ENCODE measurements at regions not wholly inside any gene's neighbourhood (a gene's known extent, or its start where the extent isn't known, plus 50 kb on each side); places are given as distances from the start of the nearest gene placed in this dataset.

DNA sequence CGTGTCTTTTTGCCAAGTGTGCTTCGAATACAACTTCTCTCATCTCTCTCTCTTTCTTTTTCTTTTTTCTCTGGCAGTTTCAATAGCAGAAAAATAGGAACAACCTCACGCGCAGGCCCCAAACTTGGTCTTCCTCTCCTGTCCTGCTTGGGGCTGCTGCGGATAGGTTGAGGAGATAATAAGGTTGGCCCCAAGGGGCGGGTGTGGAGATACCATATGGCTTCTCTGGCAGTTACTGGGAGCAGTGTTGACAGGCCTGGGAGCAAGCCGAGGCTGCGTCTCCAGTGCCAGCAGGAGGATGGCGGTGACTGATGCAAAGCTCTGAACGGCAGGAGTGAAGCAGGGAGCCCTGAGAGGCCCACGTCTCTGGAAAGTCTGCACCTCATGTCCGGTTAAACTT, 89.5 kb upstream of the MANSC4 start:
- no peaks in the 10 kb centered on the region for H3K36me3 Mint-ChIP-seq (ENCODE audit: low read depth)
- DNase-seq (ENCODE audit: low read depth, low spot score) = no peak
- peaks cover 2% of the 10 kb centered on the region for H3K9me3 Mint-ChIP-seq
- TF ChIP-seq, protein P1, sequence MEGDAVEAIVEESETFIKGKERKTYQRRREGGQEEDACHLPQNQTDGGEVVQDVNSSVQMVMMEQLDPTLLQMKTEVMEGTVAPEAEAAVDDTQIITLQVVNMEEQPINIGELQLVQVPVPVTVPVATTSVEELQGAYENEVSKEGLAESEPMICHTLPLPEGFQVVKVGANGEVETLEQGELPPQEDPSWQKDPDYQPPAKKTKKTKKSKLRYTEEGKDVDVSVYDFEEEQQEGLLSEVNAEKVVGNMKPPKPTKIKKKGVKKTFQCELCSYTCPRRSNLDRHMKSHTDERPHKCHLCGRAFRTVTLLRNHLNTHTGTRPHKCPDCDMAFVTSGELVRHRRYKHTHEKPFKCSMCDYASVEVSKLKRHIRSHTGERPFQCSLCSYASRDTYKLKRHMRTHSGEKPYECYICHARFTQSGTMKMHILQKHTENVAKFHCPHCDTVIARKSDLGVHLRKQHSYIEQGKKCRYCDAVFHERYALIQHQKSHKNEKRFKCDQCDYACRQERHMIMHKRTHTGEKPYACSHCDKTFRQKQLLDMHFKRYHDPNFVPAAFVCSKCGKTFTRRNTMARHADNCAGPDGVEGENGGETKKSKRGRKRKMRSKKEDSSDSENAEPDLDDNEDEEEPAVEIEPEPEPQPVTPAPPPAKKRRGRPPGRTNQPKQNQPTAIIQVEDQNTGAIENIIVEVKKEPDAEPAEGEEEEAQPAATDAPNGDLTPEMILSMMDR (conservative IDR thresholded peaks at IDR 0.05) = no peak
- H3K4me3 Mint-ChIP-seq = no peak overlapping the region
- H3K27ac Mint-ChIP-seq (ENCODE audit: unreplicated experiment) = no peak overlapping the region
- no peaks in the 10 kb centered on the region for H3K4me1 Mint-ChIP-seq
- no peaks in the 10 kb centered on the region for H3K27me3 Mint-ChIP-seq (ENCODE audit: low read depth)

DNA sequence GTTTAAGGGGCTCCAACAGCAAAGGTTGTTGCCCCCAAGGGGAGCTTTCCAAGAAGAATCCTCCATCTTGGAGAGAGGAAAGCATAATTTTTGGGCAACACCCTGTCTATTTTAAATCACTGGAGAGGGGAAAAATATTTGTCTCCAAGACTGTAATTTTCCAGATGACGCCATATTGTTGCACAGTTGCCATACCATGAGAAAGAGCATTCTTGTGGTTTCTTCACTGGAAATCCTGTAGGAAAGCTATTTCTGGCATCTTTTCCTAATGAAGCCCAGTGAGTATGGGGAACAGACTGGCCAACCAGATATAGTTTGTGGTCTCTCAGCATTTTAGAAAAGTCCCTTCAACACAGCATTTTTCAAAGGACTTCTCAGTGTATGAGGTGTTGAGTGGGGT, 88.1 kb upstream of the MANSC4 start:
- Mint-ChIP-seq H3K36me3 (ENCODE audit: low read depth) (no peaks in the 10 kb centered on the region), H3K9me3 (peaks cover 2% of the 10 kb centered on the region), H3K4me1 (no peaks in the 10 kb centered on the region), H3K27ac (ENCODE audit: unreplicated experiment) (no peak overlapping the region), H3K4me3 (no peak overlapping the region), H3K27me3 (ENCODE audit: low read depth) (no peaks in the 10 kb centered on the region)
- DNase-seq (ENCODE audit: low read depth, low spot score) = no peak
- TF ChIP-seq, protein P1 (conservative IDR thresholded peaks at IDR 0.05) = no peak

DNA sequence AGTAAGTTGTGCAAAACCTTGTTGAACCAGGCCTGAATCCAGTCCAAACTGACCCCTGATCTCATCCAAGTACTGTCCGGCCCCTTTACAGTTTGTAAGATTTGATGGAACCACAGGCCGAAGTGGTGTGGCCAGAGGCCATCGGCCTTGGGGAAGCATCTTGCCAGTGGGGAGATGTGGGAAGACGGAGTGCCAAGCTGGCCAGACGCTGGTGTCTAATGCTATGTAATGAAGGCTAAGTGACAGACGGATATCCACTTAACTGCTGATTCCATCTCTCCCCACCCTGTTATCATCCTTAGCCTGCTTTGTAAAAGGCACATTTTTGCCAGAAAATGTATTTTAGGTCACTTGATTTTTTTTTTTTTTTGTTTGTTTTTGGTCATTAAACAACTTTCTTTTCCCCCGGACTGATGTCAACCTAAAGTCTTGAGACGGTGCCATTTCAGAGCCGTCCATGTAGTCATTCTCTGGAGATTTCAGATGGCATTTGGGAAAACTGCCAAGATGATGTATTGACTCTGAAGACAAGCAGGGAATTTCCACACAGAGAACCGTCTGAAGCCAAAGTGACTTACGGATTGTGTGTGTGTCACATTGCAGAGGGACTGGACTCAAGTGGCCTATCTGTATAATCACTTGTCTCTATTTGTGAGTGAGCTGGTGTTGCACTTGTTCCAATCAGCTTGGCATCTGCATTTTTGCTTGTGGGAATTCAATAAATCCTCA, 86.5 kb upstream of the MANSC4 start:
- no peaks in the 10 kb centered on the region for H3K36me3 Mint-ChIP-seq (ENCODE audit: low read depth)
- H3K4me1 Mint-ChIP-seq = no peaks in the 10 kb centered on the region
- no peak for DNase-seq (ENCODE audit: low read depth, low spot score)
- H3K9me3 Mint-ChIP-seq = peaks cover 2% of the 10 kb centered on the region
- no peak overlapping the region for H3K4me3 Mint-ChIP-seq
- TF ChIP-seq, protein P1 (conservative IDR thresholded peaks at IDR 0.05) = no peak
- H3K27ac Mint-ChIP-seq (ENCODE audit: unreplicated experiment) = no peak overlapping the region
- H3K27me3 Mint-ChIP-seq (ENCODE audit: low read depth) = no peaks in the 10 kb centered on the region

DNA sequence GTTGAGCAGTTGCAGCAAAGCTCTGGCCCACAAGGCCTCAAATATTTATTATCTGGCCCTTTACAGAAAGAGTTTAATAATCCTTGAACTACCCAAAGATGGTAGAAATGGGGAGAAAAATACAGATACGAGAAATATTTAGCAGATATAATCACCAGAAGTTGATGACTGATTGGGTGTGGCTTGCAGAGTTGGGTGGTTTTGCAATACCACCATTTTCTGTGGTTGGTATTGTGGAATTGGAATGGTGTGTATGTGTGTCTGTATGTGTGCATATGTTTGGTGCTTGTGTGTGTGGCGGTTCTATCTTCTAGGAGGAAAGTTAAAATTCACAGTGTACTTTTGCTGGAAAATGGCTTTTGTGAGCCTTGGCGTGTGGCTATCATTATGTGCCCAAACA, 85.4 kb upstream of the MANSC4 start:
- no peaks in the 10 kb centered on the region for H3K4me1 Mint-ChIP-seq
- TF ChIP-seq, protein P1 (conservative IDR thresholded peaks at IDR 0.05) = no peak
- H3K9me3 Mint-ChIP-seq = peaks cover 3% of the 10 kb centered on the region
- H3K4me3 Mint-ChIP-seq = no peak overlapping the region
- H3K36me3 Mint-ChIP-seq (ENCODE audit: low read depth) = no peaks in the 10 kb centered on the region
- H3K27me3 Mint-ChIP-seq (ENCODE audit: low read depth) = no peaks in the 10 kb centered on the region
- H3K27ac Mint-ChIP-seq (ENCODE audit: unreplicated experiment) = no peak overlapping the region
- DNase-seq (ENCODE audit: low read depth, low spot score) = no peak

DNA sequence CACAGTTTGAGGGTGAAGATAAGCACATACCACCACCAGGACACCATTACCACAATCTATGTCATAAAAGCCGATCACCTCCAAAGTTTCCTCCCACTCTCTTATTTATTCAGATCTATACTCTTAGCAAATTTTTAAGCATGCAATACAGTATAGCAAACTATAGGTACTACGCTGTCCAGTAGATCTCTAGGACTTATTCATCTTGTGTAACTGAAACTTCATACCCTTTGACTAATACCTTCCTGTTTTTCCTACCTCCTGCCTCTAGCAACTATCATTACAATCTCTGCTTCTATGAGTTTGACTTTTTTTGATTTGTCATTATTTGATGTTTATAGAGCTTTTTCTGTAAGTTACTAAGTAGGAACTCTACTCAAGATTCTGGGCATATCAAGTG, 84.5 kb upstream of the MANSC4 start:
- H3K9me3 Mint-ChIP-seq = peaks cover 5% of the 10 kb centered on the region
- no peaks in the 10 kb centered on the region for H3K36me3 Mint-ChIP-seq (ENCODE audit: low read depth)
- no peak overlapping the region for H3K4me3 Mint-ChIP-seq
- no peak overlapping the region for H3K27ac Mint-ChIP-seq (ENCODE audit: unreplicated experiment)
- TF ChIP-seq, protein P1 (conservative IDR thresholded peaks at IDR 0.05) = no peak
- H3K4me1 Mint-ChIP-seq = no peaks in the 10 kb centered on the region
- DNase-seq (ENCODE audit: low read depth, low spot score) = no peak
- H3K27me3 Mint-ChIP-seq (ENCODE audit: low read depth) = no peaks in the 10 kb centered on the region
